ENCODE measurements at regions not wholly inside any gene's neighbourhood (a gene's known extent, or its start where the extent isn't known, plus 50 kb on each side); places are given as distances from the start of the nearest gene placed in this dataset.

DNA sequence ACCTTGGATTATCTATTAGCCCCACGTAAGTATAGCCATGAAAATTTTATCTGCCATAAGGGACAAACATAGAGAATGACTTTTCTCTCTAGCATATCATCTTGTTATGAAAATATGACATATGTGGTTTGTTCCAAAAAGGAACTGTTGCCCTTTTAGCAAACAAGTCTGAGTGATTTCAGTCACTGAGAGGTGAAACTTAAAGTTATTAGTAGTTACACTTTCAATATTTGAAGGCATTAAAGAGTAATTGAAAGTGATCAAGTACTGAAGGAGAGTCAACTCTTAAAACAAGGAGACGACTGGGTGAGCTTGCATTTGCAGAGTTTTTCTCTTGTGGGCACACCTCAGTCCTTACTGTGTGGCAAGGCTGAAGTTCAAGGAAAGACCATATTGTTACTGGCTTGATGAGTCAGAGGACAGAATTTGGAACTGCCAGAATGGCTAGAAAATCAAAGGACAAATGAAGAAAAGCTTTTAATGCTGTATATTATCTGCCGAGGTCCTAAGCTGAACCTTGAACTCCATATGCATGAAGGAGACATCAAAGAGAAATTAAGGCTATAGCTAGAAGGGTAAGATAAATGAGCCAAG lies 205.1 kb upstream of the EMCN start:
- Histone ChIP-seq H3K4me2 (no peak overlapping the region), H3K9me3 (ENCODE audit: low read depth) (no peaks in the 10 kb centered on the region), H3K27ac (no peak overlapping the region), H3K4me1 (ENCODE audit: insufficient read depth) (no peaks in the 10 kb centered on the region), H4K20me1 (ENCODE audit: insufficient read depth, poor library complexity, severe bottlenecking) (no peaks in the 10 kb centered on the region), H3K79me2 (no peaks in the 10 kb centered on the region), H3K4me3 (no peak overlapping the region), H3K27me3 (no peaks in the 10 kb centered on the region), H2AFZ (no peak overlapping the region), H3K36me3 (replicated peaks; ENCODE audit: insufficient read depth, low read depth) (no peaks in the 10 kb centered on the region), H3K9me2 (replicated peaks; ENCODE audit: insufficient read depth) (no peaks in the 10 kb centered on the region)
- WGBS (ENCODE audit: low lambda C conversion rate, missing lambda C conversion rate), result 81% methylated on average over 3 of the region's 3 CpGs
- DNase-seq (ENCODE audit: low spot score), result no peak
- no peak for TF ChIP-seq EZH2phosphoT487 (IDR thresholded peaks at IDR 0.05; ENCODE audit: low read depth, severe bottlenecking, unreplicated experiment)
- TF ChIP-seq, protein P1, sequence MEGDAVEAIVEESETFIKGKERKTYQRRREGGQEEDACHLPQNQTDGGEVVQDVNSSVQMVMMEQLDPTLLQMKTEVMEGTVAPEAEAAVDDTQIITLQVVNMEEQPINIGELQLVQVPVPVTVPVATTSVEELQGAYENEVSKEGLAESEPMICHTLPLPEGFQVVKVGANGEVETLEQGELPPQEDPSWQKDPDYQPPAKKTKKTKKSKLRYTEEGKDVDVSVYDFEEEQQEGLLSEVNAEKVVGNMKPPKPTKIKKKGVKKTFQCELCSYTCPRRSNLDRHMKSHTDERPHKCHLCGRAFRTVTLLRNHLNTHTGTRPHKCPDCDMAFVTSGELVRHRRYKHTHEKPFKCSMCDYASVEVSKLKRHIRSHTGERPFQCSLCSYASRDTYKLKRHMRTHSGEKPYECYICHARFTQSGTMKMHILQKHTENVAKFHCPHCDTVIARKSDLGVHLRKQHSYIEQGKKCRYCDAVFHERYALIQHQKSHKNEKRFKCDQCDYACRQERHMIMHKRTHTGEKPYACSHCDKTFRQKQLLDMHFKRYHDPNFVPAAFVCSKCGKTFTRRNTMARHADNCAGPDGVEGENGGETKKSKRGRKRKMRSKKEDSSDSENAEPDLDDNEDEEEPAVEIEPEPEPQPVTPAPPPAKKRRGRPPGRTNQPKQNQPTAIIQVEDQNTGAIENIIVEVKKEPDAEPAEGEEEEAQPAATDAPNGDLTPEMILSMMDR (IDR thresholded peaks at IDR 0.05; ENCODE audit: poor library complexity), result no peak
- TF ChIP-seq EZH2 (IDR thresholded peaks at IDR 0.05; ENCODE audit: borderline replicate concordance), result no peak

- Histone ChIP-seq H3K4me3 (no peak overlapping the region), H3K9me3 (ENCODE audit: low read depth) (no peaks in the 10 kb centered on the region), H3K4me1 (ENCODE audit: insufficient read depth) (no peaks in the 10 kb centered on the region), H4K20me1 (ENCODE audit: insufficient read depth, poor library complexity, severe bottlenecking) (no peaks in the 10 kb centered on the region), H3K79me2 (no peaks in the 10 kb centered on the region), H3K27ac (no peak overlapping the region), H3K27me3 (no peaks in the 10 kb centered on the region), H3K4me2 (no peak overlapping the region), H3K36me3 (replicated peaks; ENCODE audit: insufficient read depth, low read depth) (no peaks in the 10 kb centered on the region), H2AFZ (no peak overlapping the region), H3K9me2 (replicated peaks; ENCODE audit: insufficient read depth) (no peaks in the 10 kb centered on the region)
- WGBS (ENCODE audit: low lambda C conversion rate, missing lambda C conversion rate), result 81% methylated on average over 2 of the region's 2 CpGs
- DNase-seq (ENCODE audit: low spot score), result no peak
- TF ChIP-seq EZH2 (IDR thresholded peaks at IDR 0.05; ENCODE audit: borderline replicate concordance), result no peak
Measured at GRCh38 chr4:100722133-100722532, 204.3 kb upstream of the EMCN start.

DNA sequence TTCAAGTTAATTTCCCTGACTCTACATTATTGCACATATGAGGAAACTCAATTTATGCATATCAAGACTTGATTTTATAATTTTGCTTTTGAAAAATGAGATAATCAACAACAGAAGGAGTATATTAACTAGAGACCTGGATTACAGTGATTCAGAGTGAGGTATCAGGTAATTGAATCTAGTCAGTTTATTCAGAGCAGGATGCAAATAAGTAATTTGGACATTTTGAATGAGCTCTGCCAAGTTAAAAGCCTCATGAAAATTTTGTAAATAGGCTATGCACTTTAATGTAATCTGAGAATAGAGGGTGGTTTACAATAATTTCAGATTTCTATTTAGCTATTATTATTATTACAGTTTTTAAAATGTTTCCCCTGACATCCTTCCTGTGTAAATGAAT lies 203.7 kb upstream of the EMCN start:
- H3K36me3 ChIP-seq (replicated peaks; ENCODE audit: insufficient read depth, low read depth), result no peaks in the 10 kb centered on the region
- no peak overlapping the region for H3K27ac ChIP-seq
- no peaks in the 10 kb centered on the region for H3K4me1 ChIP-seq (ENCODE audit: insufficient read depth)
- no peaks in the 10 kb centered on the region for H3K79me2 ChIP-seq
- no peaks in the 10 kb centered on the region for H4K20me1 ChIP-seq (ENCODE audit: insufficient read depth, poor library complexity, severe bottlenecking)
- no peaks in the 10 kb centered on the region for H3K27me3 ChIP-seq
- H3K4me3 ChIP-seq, result no peak overlapping the region
- TF ChIP-seq, protein P1 (IDR thresholded peaks at IDR 0.05; ENCODE audit: poor library complexity), result no peak
- TF ChIP-seq EZH2 (IDR thresholded peaks at IDR 0.05; ENCODE audit: borderline replicate concordance), result no peak
- TF ChIP-seq EZH2phosphoT487 (IDR thresholded peaks at IDR 0.05; ENCODE audit: low read depth, severe bottlenecking, unreplicated experiment), result no peak
- H3K9me2 ChIP-seq (replicated peaks; ENCODE audit: insufficient read depth), result no peaks in the 10 kb centered on the region
- no peak overlapping the region for H3K4me2 ChIP-seq
- no peak for DNase-seq (ENCODE audit: low spot score)
- H2AFZ ChIP-seq, result no peak overlapping the region
- no peaks in the 10 kb centered on the region for H3K9me3 ChIP-seq (ENCODE audit: low read depth)

DNA sequence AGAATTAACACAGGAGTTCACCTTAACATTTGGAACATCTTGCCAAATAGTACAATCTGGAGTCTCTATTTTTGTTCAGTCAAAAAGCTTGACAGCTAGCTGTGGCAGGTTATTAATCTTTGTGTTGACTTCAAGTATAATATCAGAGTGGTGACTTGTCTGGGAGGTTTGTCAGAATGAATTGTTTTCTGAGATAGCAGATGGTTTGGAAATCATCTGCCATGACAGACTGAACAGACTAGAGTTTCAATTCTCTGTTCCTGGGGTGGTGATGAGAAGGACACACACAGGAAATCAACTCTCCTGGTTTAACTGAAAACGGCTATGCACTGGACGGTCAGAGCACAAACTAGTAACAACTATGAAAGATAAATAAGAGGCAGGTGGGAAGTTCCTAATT lies 203.3 kb upstream of the EMCN start:
- Histone ChIP-seq H3K4me2 (no peak overlapping the region), H3K9me2 (replicated peaks; ENCODE audit: insufficient read depth) (no peaks in the 10 kb centered on the region), H4K20me1 (ENCODE audit: insufficient read depth, poor library complexity, severe bottlenecking) (no peaks in the 10 kb centered on the region), H3K79me2 (no peaks in the 10 kb centered on the region), H3K27ac (no peak overlapping the region), H2AFZ (no peak overlapping the region), H3K27me3 (no peaks in the 10 kb centered on the region), H3K4me3 (no peak overlapping the region), H3K36me3 (replicated peaks; ENCODE audit: insufficient read depth, low read depth) (no peaks in the 10 kb centered on the region), H3K9me3 (ENCODE audit: low read depth) (no peaks in the 10 kb centered on the region), H3K4me1 (ENCODE audit: insufficient read depth) (no peaks in the 10 kb centered on the region)
- no peak for DNase-seq (ENCODE audit: low spot score)
- WGBS (ENCODE audit: low lambda C conversion rate, missing lambda C conversion rate), result 73% methylated on average over 2 of the region's 2 CpGs
- TF ChIP-seq, protein P1 (IDR thresholded peaks at IDR 0.05; ENCODE audit: poor library complexity), result no peak
- no peak for TF ChIP-seq EZH2phosphoT487 (IDR thresholded peaks at IDR 0.05; ENCODE audit: low read depth, severe bottlenecking, unreplicated experiment)
- TF ChIP-seq EZH2 (IDR thresholded peaks at IDR 0.05; ENCODE audit: borderline replicate concordance), result no peak
